ENCODE measurements at regions not wholly inside any gene's neighbourhood (a gene's known extent, or its start where the extent isn't known, plus 50 kb on each side); places are given as distances from the start of the nearest gene placed in this dataset.
"Not testable (repeated sequence)": the region's sequence is repeated elsewhere in the genome, so short reads cannot be mapped to it uniquely, and the experiment has no call there.

DNA sequence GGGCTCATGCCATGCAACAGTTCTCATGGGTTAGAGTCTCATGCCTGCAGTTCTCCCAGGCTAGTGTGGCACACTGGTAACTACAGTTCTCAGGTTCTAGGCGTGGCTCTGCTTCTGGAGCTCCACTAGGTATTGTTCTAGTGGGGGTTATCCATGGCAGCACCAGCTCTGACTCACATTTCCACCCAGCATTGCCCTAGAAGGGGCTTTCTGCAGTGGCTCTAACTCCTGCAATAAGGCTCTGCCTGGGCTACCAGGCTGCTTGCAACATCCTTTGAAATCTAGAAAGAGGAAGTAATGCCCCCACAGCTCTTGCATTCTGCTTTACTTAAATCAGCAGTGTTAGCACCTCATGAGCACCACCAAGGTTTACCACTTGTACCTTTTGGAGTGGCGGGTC lies 220.3 kb upstream of the ARID2 start:
- TF ChIP-seq, protein P1, sequence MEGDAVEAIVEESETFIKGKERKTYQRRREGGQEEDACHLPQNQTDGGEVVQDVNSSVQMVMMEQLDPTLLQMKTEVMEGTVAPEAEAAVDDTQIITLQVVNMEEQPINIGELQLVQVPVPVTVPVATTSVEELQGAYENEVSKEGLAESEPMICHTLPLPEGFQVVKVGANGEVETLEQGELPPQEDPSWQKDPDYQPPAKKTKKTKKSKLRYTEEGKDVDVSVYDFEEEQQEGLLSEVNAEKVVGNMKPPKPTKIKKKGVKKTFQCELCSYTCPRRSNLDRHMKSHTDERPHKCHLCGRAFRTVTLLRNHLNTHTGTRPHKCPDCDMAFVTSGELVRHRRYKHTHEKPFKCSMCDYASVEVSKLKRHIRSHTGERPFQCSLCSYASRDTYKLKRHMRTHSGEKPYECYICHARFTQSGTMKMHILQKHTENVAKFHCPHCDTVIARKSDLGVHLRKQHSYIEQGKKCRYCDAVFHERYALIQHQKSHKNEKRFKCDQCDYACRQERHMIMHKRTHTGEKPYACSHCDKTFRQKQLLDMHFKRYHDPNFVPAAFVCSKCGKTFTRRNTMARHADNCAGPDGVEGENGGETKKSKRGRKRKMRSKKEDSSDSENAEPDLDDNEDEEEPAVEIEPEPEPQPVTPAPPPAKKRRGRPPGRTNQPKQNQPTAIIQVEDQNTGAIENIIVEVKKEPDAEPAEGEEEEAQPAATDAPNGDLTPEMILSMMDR (IDR thresholded peaks at IDR 0.05) = no peak
- DNase-seq (ENCODE audit: low spot score) = no peak
- no peak for ATAC-seq (ENCODE audit: low FRiP score)

DNA sequence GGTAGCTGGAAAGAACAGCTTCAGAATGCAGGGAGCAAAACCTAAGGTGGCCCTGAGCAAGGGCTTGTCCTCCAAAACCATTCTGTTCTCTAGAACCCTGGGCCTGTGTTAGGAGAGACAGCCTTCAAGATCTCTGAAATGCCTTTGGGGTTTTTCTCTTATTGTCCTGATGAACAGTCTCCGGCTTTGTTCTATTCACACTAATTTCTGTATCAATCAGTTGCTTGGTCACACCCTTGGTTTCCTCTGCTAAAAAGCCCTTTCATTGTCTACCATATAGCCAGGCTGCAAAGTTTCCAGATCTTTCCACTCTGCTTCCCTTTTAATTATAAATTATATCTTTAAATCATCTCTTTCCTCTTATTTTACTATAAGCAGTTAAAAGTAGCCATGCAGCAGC lies 219.9 kb upstream of the ARID2 start:
- DNase-seq (ENCODE audit: low spot score) (no peak), ATAC-seq (ENCODE audit: low FRiP score) (no peak)
- TF ChIP-seq, protein P1 (IDR thresholded peaks at IDR 0.05) = no peak

DNA sequence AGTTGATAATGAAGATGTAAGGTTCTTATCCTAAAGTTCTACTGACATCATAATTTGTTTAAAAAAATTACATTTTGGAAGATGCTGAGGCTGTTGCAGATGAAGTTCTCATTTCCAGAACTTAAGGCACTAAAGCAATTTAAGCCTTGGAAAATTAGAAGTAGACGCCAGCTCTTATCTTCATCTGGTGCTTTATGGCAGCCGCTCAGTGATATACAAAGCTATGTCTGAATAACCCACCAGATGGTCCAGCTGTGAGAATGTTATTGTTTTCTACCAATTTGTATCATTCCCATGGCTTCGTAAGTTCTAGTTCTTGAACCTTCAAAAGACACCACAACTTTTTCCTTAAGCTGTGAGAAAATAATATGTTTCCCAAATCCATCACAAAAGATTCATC lies 212.1 kb upstream of the ARID2 start:
- ATAC-seq (ENCODE audit: low FRiP score) = no peak
- TF ChIP-seq, protein P1 (IDR thresholded peaks at IDR 0.05) = no peak
- DNase-seq (ENCODE audit: low spot score) = no peak

DNA sequence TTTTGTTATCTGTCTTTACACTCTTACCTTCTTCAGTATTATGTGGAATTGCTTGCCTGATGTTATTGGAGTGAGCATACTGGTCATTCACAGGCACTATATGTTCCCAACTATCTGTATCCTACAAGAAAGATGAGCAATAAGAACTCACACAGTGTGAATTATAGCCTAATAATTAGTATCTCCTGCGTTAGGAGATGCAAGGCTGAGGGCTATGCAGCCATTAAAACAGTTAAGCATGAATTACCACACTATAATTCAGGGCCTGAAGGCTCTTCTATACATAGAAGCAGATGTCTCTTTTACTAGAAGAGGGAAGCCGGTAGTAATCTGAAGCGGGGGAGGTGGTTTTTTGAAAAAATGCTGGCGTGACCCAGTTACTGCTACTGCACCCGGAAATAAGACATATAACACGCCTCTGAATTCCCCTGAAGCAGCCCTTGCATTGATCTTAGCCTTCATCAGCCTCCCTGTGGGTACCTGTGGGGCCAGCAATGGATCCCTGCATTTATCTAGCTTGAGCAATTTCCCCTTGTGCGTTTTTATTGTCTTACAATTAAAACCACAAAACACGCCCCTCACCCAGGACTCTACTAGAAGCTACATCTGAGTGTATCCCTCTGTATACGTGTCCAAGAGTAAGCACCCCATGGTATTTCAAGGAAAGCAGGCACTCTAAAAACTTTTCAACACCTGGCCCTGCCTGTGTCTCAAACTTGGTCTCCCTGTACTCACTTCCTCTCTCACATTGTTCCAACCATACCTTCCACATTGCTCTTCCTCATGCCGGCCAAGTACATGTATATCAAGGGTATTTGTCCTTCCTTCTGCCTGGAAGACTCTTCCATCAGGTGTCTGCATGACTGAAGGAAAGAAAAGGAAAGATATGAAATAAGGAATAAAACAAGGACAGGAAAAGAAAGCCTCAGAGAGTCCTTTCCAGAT lies 210.9 kb upstream of the ARID2 start:
- DNase-seq (ENCODE audit: low spot score) = no peak
- no peak for ATAC-seq (ENCODE audit: low FRiP score)
- TF ChIP-seq, protein P1 (IDR thresholded peaks at IDR 0.05) = no peak

DNA sequence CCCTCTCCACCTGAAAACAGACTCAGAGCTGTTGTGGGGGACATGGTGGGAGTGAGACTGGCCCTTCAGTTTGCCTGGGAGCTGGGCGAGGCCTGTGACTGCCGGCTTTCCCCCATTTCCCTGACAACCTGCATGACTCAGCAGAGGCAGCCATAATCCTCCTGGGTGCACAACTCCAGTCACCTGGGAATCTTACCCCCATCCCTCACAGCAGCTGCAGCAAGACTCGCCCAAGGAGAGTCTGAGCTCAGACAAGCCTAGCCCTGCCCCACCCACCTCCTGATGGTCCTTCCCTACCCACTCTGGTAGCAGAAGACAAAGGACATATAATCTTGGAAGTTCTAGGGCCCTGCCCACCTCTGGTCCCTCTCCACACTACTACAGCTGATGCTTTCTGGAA lies 207.3 kb upstream of the ARID2 start:
- DNase-seq (ENCODE audit: low spot score) = no peak
- ATAC-seq (ENCODE audit: low FRiP score) = no peak
- TF ChIP-seq, protein P1 (IDR thresholded peaks at IDR 0.05) = no peak

DNA sequence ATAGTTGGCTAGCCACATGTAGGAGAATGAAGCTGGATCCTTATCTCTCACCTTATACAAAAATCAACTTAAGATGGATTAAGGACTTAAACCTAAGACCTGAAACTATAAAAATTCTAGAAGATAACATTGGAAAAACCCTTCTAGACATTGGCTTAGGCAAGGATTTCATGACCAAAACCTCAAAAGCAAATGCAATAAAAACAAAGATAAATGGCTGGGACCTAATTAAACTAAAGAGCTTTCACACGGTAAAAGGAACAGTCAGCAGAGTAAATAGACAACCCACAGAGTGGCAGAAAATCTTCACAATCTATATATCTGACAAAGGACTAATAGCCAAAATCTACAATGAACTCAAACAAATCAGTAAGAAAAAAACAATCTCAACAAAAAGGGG lies 202.7 kb upstream of the ARID2 start:
- not testable (repeated sequence) for DNase-seq (ENCODE audit: low spot score); ATAC-seq (ENCODE audit: low FRiP score)

DNA sequence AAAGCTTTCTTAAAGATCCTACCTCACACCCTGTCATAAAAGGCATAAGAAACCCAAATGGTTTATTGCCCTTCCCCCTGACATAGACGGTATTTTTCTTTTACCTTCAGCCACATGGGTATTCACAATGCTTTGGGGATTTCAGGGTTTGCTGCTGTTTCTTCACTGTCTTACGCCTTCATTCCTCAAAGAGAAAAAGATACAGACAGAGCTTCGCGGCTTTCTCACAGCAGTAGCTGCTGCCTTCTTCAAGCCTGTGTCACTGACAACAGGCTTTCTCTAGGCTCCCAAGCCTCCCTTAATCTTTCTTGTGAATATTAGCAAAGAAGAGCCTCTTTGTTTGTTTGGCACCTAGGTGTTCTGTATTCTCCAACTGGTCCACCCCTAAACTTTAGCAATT lies 197.4 kb upstream of the ARID2 start:
- DNase-seq (ENCODE audit: low spot score) (no peak), ATAC-seq (ENCODE audit: low FRiP score) (no peak)
- TF ChIP-seq, protein P1 (IDR thresholded peaks at IDR 0.05) = no peak

Data from omental fat pad (tissue), 3 donors.